GM23338 (cell line): ENCODE measurements at regions not wholly inside any gene's neighbourhood (a gene's known extent, or its start where the extent isn't known, plus 50 kb on each side); places are given as distances from the start of the nearest gene placed in this dataset.

ENCODE experiments used
- EZH2 ChIP-seq: fragments of 200-600 bp; sonication (generic); IDR thresholded peaks from one replicate; pipeline ENCODE4 v1.8.0; 2017; ENCODE audit warnings: antibody characterized with exemption, mild to moderate bottlenecking, low read depth; ENCODE audit not compliant: unreplicated experiment
- POLR2AphosphoS5 ChIP-seq: IDR thresholded peaks from 2 replicates; pipeline ENCODE4 v1.6.1; 2016; ENCODE audit warnings: antibody characterized with exemption, low read depth
- ZNF114 ChIP-seq: fragments of 250-450 bp; sonication (Bioruptor Pico); IDR thresholded peaks from 2 replicates; pipeline ENCODE4 v1.5.0; 2020; ENCODE audit warnings: mild to moderate bottlenecking, moderate library complexity
- TF ChIP-seq, protein P1 (sequence below), 2 experiments: fragments of 200-600 bp in 1 of 2; sonication (generic) in 1 of 2; conservative IDR thresholded peaks; 2 replicates each; pipeline versions ENCODE4 v1.5.1 to v1.6.1; 2016 to 2017; ENCODE audit warnings: antibody characterized with exemption in 2 of 2, low read depth in 2 of 2, mild to moderate bottlenecking in 2 of 2, moderate library complexity in 1 of 2

DNA sequence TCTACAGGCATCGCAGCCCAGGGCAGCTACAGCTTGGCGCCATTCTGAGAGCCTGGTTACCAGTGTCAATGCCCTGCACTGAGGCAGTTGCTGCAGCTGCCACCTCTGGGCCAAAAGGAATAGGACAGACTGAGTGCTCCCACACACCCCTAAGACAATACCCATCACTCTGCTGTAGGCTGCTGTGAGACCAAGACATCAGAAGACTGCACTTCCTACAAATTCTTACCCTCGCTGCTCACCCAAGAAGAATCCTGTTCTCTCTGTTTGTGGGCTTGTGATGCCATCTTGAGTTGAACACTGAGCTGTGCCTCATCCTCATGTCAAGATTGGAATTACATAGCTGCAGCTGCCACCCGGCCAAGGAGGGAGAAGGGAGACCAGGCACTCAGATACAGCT, 1847.0 kb upstream of the PCDH10 start:
- TF ChIP-seq, protein P1, sequence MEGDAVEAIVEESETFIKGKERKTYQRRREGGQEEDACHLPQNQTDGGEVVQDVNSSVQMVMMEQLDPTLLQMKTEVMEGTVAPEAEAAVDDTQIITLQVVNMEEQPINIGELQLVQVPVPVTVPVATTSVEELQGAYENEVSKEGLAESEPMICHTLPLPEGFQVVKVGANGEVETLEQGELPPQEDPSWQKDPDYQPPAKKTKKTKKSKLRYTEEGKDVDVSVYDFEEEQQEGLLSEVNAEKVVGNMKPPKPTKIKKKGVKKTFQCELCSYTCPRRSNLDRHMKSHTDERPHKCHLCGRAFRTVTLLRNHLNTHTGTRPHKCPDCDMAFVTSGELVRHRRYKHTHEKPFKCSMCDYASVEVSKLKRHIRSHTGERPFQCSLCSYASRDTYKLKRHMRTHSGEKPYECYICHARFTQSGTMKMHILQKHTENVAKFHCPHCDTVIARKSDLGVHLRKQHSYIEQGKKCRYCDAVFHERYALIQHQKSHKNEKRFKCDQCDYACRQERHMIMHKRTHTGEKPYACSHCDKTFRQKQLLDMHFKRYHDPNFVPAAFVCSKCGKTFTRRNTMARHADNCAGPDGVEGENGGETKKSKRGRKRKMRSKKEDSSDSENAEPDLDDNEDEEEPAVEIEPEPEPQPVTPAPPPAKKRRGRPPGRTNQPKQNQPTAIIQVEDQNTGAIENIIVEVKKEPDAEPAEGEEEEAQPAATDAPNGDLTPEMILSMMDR (conservative IDR thresholded peaks at IDR 0.05; ENCODE audit: low read depth in 2 of 2), result peak; percentile 29 to 62; a peak in 3 of 4 replicates
- TF ChIP-seq EZH2, result no peak
- no peak for TF ChIP-seq POLR2AphosphoS5
- TF ChIP-seq ZNF114, result no peak
